ENCODE measurements at regions not wholly inside any gene's neighbourhood (a gene's known extent, or its start where the extent isn't known, plus 50 kb on each side); places are given as distances from the start of the nearest gene placed in this dataset.

- TF ChIP-seq, protein P1, sequence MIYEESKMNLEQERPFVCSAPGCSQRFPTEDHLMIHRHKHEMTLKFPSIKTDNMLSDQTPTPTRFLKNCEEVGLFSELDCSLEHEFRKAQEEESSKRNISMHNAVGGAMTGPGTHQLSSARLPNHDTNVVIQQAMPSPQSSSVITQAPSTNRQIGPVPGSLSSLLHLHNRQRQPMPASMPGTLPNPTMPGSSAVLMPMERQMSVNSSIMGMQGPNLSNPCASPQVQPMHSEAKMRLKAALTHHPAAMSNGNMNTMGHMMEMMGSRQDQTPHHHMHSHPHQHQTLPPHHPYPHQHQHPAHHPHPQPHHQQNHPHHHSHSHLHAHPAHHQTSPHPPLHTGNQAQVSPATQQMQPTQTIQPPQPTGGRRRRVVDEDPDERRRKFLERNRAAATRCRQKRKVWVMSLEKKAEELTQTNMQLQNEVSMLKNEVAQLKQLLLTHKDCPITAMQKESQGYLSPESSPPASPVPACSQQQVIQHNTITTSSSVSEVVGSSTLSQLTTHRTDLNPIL (CRISPR knock-in tag; IDR thresholded peaks at IDR 0.05; ENCODE audit: low read depth), result no peak
- TF ChIP-seq ARNTL (CRISPR knock-in tag; IDR thresholded peaks at IDR 0.05; ENCODE audit: borderline replicate concordance, low read depth), result no peak
- TF ChIP-seq ZC3H10 (CRISPR knock-in tag; IDR thresholded peaks at IDR 0.05), result no peak
- no peak for TF ChIP-seq ZNF70 (CRISPR knock-in tag; IDR thresholded peaks at IDR 0.05)
- no peak for TF ChIP-seq ZNF565 (CRISPR knock-in tag; conservative IDR thresholded peaks at IDR 0.05; ENCODE audit: low read depth)
- TF ChIP-seq OSR1 (CRISPR knock-in tag; IDR thresholded peaks at IDR 0.05), result no peak
- TF ChIP-seq CSRNP3 (CRISPR knock-in tag; IDR thresholded peaks at IDR 0.05), result no peak
- TF ChIP-seq CSDC2 (CRISPR knock-in tag; IDR thresholded peaks at IDR 0.05), result no peak
- TF ChIP-seq PATZ1 (CRISPR knock-in tag; IDR thresholded peaks at IDR 0.05; ENCODE audit: borderline replicate concordance), result no peak
- TF ChIP-seq TCF4 (CRISPR knock-in tag; IDR thresholded peaks at IDR 0.05; ENCODE audit: borderline replicate concordance), result no peak
- no peak for TF ChIP-seq TOX (CRISPR knock-in tag; IDR thresholded peaks at IDR 0.05; ENCODE audit: borderline replicate concordance)
- TF ChIP-seq POU6F1 (CRISPR knock-in tag; IDR thresholded peaks at IDR 0.05; ENCODE audit: borderline replicate concordance, low read depth), result no peak
- TF ChIP-seq RARB (CRISPR knock-in tag; IDR thresholded peaks at IDR 0.05), result no peak
- no peak for TF ChIP-seq ZFP30 (CRISPR knock-in tag; IDR thresholded peaks at IDR 0.05)
Measured at GRCh38 chr9:118316831-118317343, 612.7 kb downstream of the TLR4 start.
